H9 (cell line): ENCODE measurements at regions not wholly inside any gene's neighbourhood (a gene's known extent, or its start where the extent isn't known, plus 50 kb on each side); places are given as distances from the start of the nearest gene placed in this dataset.
A peak's percentile ranks its signal among the peaks of the same experiment; 100 is the strongest.
"Not testable (repeated sequence)": the region's sequence is repeated elsewhere in the genome, so short reads cannot be mapped to it uniquely, and the experiment has no call there.

Experiments
- DNase-seq: peaks from one replicate; pipeline ENCODE4 v3.0.0-alpha.2; 2017
- H2AFZ ChIP-seq: one replicate; pipeline ENCODE4 v1.6.1; 2013; ENCODE audit warnings: mild to moderate bottlenecking, low read length, control low read depth, moderate library complexity
- H2AK5ac ChIP-seq: 2 replicates; pipeline ENCODE4 v1.6.1; 2013; ENCODE audit warnings: low read length, control low read depth, mixed read lengths; ENCODE audit not compliant: insufficient read length
- H2BK120ac ChIP-seq: one replicate; pipeline ENCODE4 v1.6.1; 2013; ENCODE audit warnings: low read depth, mild to moderate bottlenecking, low read length, control low read depth, inconsistent platforms; ENCODE audit not compliant: poor library complexity, severe bottlenecking
- H2BK12ac ChIP-seq: 2 replicates; pipeline ENCODE4 v1.6.1; 2013; ENCODE audit warnings: low read length, control low read depth, mixed read lengths, low read depth; ENCODE audit not compliant: insufficient read length
- H2BK15ac ChIP-seq: 2 replicates; pipeline ENCODE4 v1.6.1; 2013; ENCODE audit warnings: low read depth, low read length, control low read depth
- H2BK20ac ChIP-seq: one replicate; pipeline ENCODE4 v1.6.1; 2013; ENCODE audit warnings: low read depth, mild to moderate bottlenecking, low read length, control low read depth, inconsistent platforms; ENCODE audit not compliant: poor library complexity, severe bottlenecking
- H2BK5ac ChIP-seq: 2 replicates; pipeline ENCODE4 v1.6.1; 2013; ENCODE audit warnings: low read length, control low read depth, mixed read lengths; ENCODE audit not compliant: insufficient read length
- H3K14ac ChIP-seq: 2 replicates; pipeline ENCODE4 v1.6.1; 2013; ENCODE audit warnings: low read length, control low read depth; ENCODE audit not compliant: insufficient read depth
- H3K18ac ChIP-seq: 2 replicates; pipeline ENCODE4 v1.6.1; 2013; ENCODE audit warnings: low read depth, mild to moderate bottlenecking, mixed read lengths, low read length, control low read depth; ENCODE audit not compliant: insufficient read length
- H3K23ac ChIP-seq: 2 replicates; pipeline ENCODE4 v1.6.1; 2013; ENCODE audit warnings: low read length, control low read depth, mixed read lengths, low read depth; ENCODE audit not compliant: insufficient read length
- H3K23me2 ChIP-seq: 2 replicates; pipeline ENCODE4 v1.6.1; 2013; ENCODE audit warnings: low read depth, mild to moderate bottlenecking, mixed read lengths, low read length, control low read depth; ENCODE audit not compliant: insufficient read length, poor library complexity, severe bottlenecking
- H3K27ac ChIP-seq: 2 replicates; pipeline ENCODE4 v1.5.1; 2013; ENCODE audit warnings: low read length, control low read depth, mixed read lengths, low read depth; ENCODE audit not compliant: insufficient read length
- H3K27me3 ChIP-seq: 2 replicates; pipeline ENCODE4 v1.6.1; 2013; ENCODE audit warnings: low read length, control low read depth, inconsistent platforms; ENCODE audit not compliant: insufficient read depth
- H3K4ac ChIP-seq: 2 replicates; pipeline ENCODE4 v1.6.1; 2013; ENCODE audit warnings: low read depth, mild to moderate bottlenecking, control low read depth, inconsistent platforms, low read length, moderate library complexity
- H3K4me1 ChIP-seq: 2 replicates; pipeline ENCODE4 v1.6.1; 2013; ENCODE audit warnings: low read length, control low read depth, inconsistent platforms; ENCODE audit not compliant: insufficient read depth
- H3K4me2 ChIP-seq: 2 replicates; pipeline ENCODE4 v1.6.1; 2013; ENCODE audit warnings: low read length, control low read depth, mixed read lengths; ENCODE audit not compliant: insufficient read length, insufficient read depth
- H3K56ac ChIP-seq: 2 replicates; pipeline ENCODE4 v1.6.1; 2013; ENCODE audit warnings: low read depth, mild to moderate bottlenecking, mixed read lengths, low read length, control low read depth; ENCODE audit not compliant: insufficient read length
- H3K79me1 ChIP-seq: 2 replicates; pipeline ENCODE4 v1.6.1; 2013; ENCODE audit warnings: low read depth, mild to moderate bottlenecking, moderate library complexity, low read length, control low read depth, inconsistent platforms; ENCODE audit not compliant: insufficient read depth, poor library complexity, severe bottlenecking
- H3K79me2 ChIP-seq: 2 replicates; pipeline ENCODE4 v1.6.1; 2013; ENCODE audit warnings: low read length, control low read depth, inconsistent platforms; ENCODE audit not compliant: insufficient read depth
- H3K9ac ChIP-seq: 2 replicates; pipeline ENCODE4 v1.6.1; 2013; ENCODE audit warnings: low read length, control low read depth, mixed read lengths; ENCODE audit not compliant: insufficient read length; ENCODE audit errors: extremely low read depth
- H3K9me3 ChIP-seq: one replicate; pipeline ENCODE4 v1.6.1; 2013; ENCODE audit warnings: low read depth, low read length, inconsistent platforms; ENCODE audit not compliant: control insufficient read depth
- H3T11ph ChIP-seq: one replicate; pipeline ENCODE4 v1.6.1; 2013; ENCODE audit warnings: mild to moderate bottlenecking, low read length, control low read depth, inconsistent platforms
- H4K20me1 ChIP-seq: one replicate; pipeline ENCODE4 v1.6.1; 2013; ENCODE audit not compliant: control insufficient read depth, insufficient read length, insufficient read depth
- H4K5ac ChIP-seq: 2 replicates; pipeline ENCODE4 v1.6.1; 2013; ENCODE audit warnings: low read depth, mild to moderate bottlenecking, mixed read lengths, low read length, control low read depth; ENCODE audit not compliant: insufficient read length
- H4K8ac ChIP-seq: replicated peaks from 2 replicates; pipeline ENCODE4 v1.6.1; 2013; ENCODE audit warnings: low read length, control low read depth, mixed read lengths, low read depth; ENCODE audit not compliant: insufficient read length
- H4K91ac ChIP-seq: 2 replicates; pipeline ENCODE4 v1.6.1; 2013; ENCODE audit warnings: low read depth, mild to moderate bottlenecking, moderate library complexity, mixed read lengths, low read length, control low read depth; ENCODE audit not compliant: insufficient read length
- H3K27ac Mint-ChIP-seq, 3 experiments: 2 replicates in 2 of 3; 3 replicates in 1 of 3; pipeline ENCODE4 v1.8.0; 2020 to 2021; ENCODE audit warnings: mixed read lengths in 3 of 3, mild to moderate bottlenecking in 1 of 3, moderate library complexity in 1 of 3
- H3K27me3 Mint-ChIP-seq: 2 replicates; pipeline ENCODE4 v1.8.0; 2021; ENCODE audit warnings: low read depth, mild to moderate bottlenecking, moderate library complexity, mixed read lengths
- H3K36me3 Mint-ChIP-seq, 3 experiments: 2 replicates in 2 of 3; 3 replicates in 1 of 3; pipeline ENCODE4 v1.8.0; 2020 to 2021; ENCODE audit warnings: low read depth in 3 of 3, mixed read lengths in 3 of 3; ENCODE audit not compliant: insufficient read depth in 1 of 3
- H3K4me1 Mint-ChIP-seq, 2 experiments: 2 replicates each; pipeline ENCODE4 v1.8.0; 2020; ENCODE audit warnings: mixed read lengths in 2 of 2
- H3K4me3 Mint-ChIP-seq, 2 experiments: 2 replicates in 1 of 2; 3 replicates in 1 of 2; pipeline ENCODE4 v1.8.0; 2020 to 2021; ENCODE audit warnings: mild to moderate bottlenecking in 2 of 2, mixed read lengths in 2 of 2, moderate library complexity in 1 of 2
- H3K9me3 Mint-ChIP-seq, 2 experiments: 2 replicates in 1 of 2; 3 replicates in 1 of 2; pipeline ENCODE4 v1.8.0; 2020; ENCODE audit warnings: mild to moderate bottlenecking in 2 of 2, mixed read lengths in 2 of 2, moderate library complexity in 1 of 2
- CTCF ChIP-seq: fragments of 200-600 bp; sonication (generic); conservative IDR thresholded peaks from 3 replicates; pipeline ENCODE4 v1.8.0; 2021; ENCODE audit warnings: antibody characterized with exemption, mild to moderate bottlenecking
- WGBS: extraction: QIAGEN DNeasy Blood & Tissue Kit; methylation state at CpG from one replicate; pipeline ENCODE4 v1.1.7; 2013; ENCODE audit warnings: missing lambda C conversion rate, low lambda C conversion rate, mixed read lengths; ENCODE audit not compliant: insufficient read length; ENCODE audit errors: extremely low coverage; 5-methylcytosine and 5-hydroxymethylcytosine counted together

GRCh38 chr4:12375805-12376204, 947.1 kb upstream of the HS3ST1 start:
- H3K23me2 ChIP-seq: no peaks in the 10 kb centered on the region
- H2BK20ac ChIP-seq: no peak overlapping the region
- H3K27me3 Mint-ChIP-seq: no peaks in the 10 kb centered on the region
- H3K4ac ChIP-seq: no peak overlapping the region
- no peaks in the 10 kb centered on the region for H3K79me1 ChIP-seq
- no peak overlapping the region for H2BK12ac ChIP-seq
- H3K18ac ChIP-seq: no peak overlapping the region
- no peaks in the 10 kb centered on the region for H3K4me1 ChIP-seq
- no peak overlapping the region for H3K14ac ChIP-seq
- no peak overlapping the region for H3K56ac ChIP-seq
- no peaks in the 10 kb centered on the region for H3K79me2 ChIP-seq
- DNase-seq: no peak
- no CpG with 5 or more reads among the region's 1 CpG for WGBS
- H3K23ac ChIP-seq: no peak overlapping the region
- no peak overlapping the region for H4K91ac ChIP-seq
- 0 out of 4 replicates have a peak, but pooled peaks cover 0 to 2% of the 10 kb centered on the region in 2 experiments for H3K4me1 Mint-ChIP-seq
- no peak overlapping the region for H3K4me2 ChIP-seq
- H3K4me3 Mint-ChIP-seq: no peak overlapping the region
- no peak overlapping the region for H2BK120ac ChIP-seq
- no peak overlapping the region for H3K27ac ChIP-seq
- H3K9me3 Mint-ChIP-seq: peaks cover 0 to 8% of the 10 kb centered on the region in 2 experiments; a peak in 3 of 5 replicates
- no peak for TF ChIP-seq CTCF
- no peak overlapping the region for H2BK5ac ChIP-seq
- no peaks in the 10 kb centered on the region for H3K9me3 ChIP-seq
- no peaks in the 10 kb centered on the region for H4K20me1 ChIP-seq
- H2AK5ac ChIP-seq: no peak overlapping the region
- H2AFZ ChIP-seq: no peak overlapping the region
- no peaks in the 10 kb centered on the region for H3K27me3 ChIP-seq
- H3K9ac ChIP-seq: no peak overlapping the region
- H4K8ac ChIP-seq: no peak overlapping the region
- no peak overlapping the region for H2BK15ac ChIP-seq
- H3K36me3 Mint-ChIP-seq: no peaks in the 10 kb centered on the region
- H3K27ac Mint-ChIP-seq: no peak overlapping the region
- H3T11ph ChIP-seq: no peak overlapping the region
- no peak overlapping the region for H4K5ac ChIP-seq

GRCh38 chr4:12365869-12366268, 937.2 kb upstream of the HS3ST1 start:
- H3K27me3 Mint-ChIP-seq, H4K8ac ChIP-seq, H4K91ac ChIP-seq, H3K23me2 ChIP-seq, H3K4ac ChIP-seq, H2AFZ ChIP-seq, H2BK20ac ChIP-seq, H4K20me1 ChIP-seq, H3K4me1 ChIP-seq, H2AK5ac ChIP-seq, H3K23ac ChIP-seq, DNase-seq, H3K9ac ChIP-seq, H3K56ac ChIP-seq, H3K79me1 ChIP-seq, H3T11ph ChIP-seq, H3K27ac ChIP-seq, H3K9me3 ChIP-seq, H2BK15ac ChIP-seq, H2BK5ac ChIP-seq, H2BK120ac ChIP-seq, H3K14ac ChIP-seq, H3K27me3 ChIP-seq, H3K18ac ChIP-seq, H2BK12ac ChIP-seq, H3K79me2 ChIP-seq, H4K5ac ChIP-seq, H3K4me2 ChIP-seq, H3K9me3 Mint-ChIP-seq, H3K4me3 Mint-ChIP-seq: not testable (repeated sequence)
- H3K27ac Mint-ChIP-seq: 0 out of 7 replicates have a peak overlapping the region, but pooled peaks of 1 of the 3 experiments have one; percentile 47
- WGBS: no CpG with 5 or more reads among the region's 7 CpGs
- H3K4me1 Mint-ChIP-seq: peaks cover 22 to 24% of the 10 kb centered on the region in 2 experiments
- peaks cover 0 to 15% (median 6%) of the 10 kb centered on the region in 3 experiments; a peak in 5 of 7 replicates for H3K36me3 Mint-ChIP-seq
